Mammary epithelial cell (primary cell): ENCODE measurements at regions not wholly inside any gene's neighbourhood (a gene's known extent, or its start where the extent isn't known, plus 50 kb on each side); places are given as distances from the start of the nearest gene placed in this dataset.

Experiments used
- CTCF ChIP-seq, 2 donors: IDR thresholded peaks in 1 of 2; conservative IDR thresholded peaks in 1 of 2; 2 replicates each; pipeline ENCODE4 v1.5.1; 2011 to 2012; ENCODE audit warnings: inconsistent platforms in 2 of 2, low read length in 2 of 2, mild to moderate bottlenecking in 2 of 2, control low read depth in 1 of 2, low read depth in 1 of 2; ENCODE audit not compliant: insufficient read depth in 1 of 2; ENCODE audit errors: extremely low read depth in 1 of 2
- EZH2 ChIP-seq: IDR thresholded peaks from 2 replicates; pipeline ENCODE4 v1.6.1; 2012; ENCODE audit warnings: low read length, inconsistent platforms, borderline replicate concordance

- TF ChIP-seq CTCF (conservative IDR thresholded peaks at IDR 0.05 in 1 of 2, IDR thresholded peaks at IDR 0.05 in 1 of 2; ENCODE audit: extremely low read depth in 1 of 2, insufficient read depth in 1 of 2, low read depth in 1 of 2, low read length in 2 of 2) (no peak), EZH2 (no peak)
Observed at GRCh38 chr6:21912151-21912832, 318.7 kb downstream of the SOX4 start.
